GM06990 (cell line): ENCODE measurements at regions not wholly inside any gene's neighbourhood (a gene's known extent, or its start where the extent isn't known, plus 50 kb on each side); places are given as distances from the start of the nearest gene placed in this dataset.
"Not testable (repeated sequence)": the region's sequence is repeated elsewhere in the genome, so short reads cannot be mapped to it uniquely, and the experiment has no call there.

ENCODE experiments used
- DNase-seq: peaks from one replicate; pipeline ENCODE4 v3.0.0-alpha.2; 2011; ENCODE audit not compliant: insufficient read length; ENCODE audit errors: extremely low read depth
- H3K27me3 ChIP-seq: replicated peaks from 2 replicates; pipeline ENCODE4 v1.6.0; 2011; ENCODE audit warnings: low read length; ENCODE audit not compliant: control insufficient read depth, insufficient read depth
- H3K36me3 ChIP-seq: 2 replicates; pipeline ENCODE4 v1.5.1; 2011; ENCODE audit warnings: low read length; ENCODE audit not compliant: control insufficient read depth, insufficient read depth
- H3K4me3 ChIP-seq: replicated peaks from 2 replicates; pipeline ENCODE4 v1.5.1; 2011; ENCODE audit warnings: low read depth, mild to moderate bottlenecking, control low read depth, low read length
- TF ChIP-seq, protein P1 (sequence below): IDR thresholded peaks from 2 replicates; pipeline ENCODE4 v1.5.1; 2011; ENCODE audit warnings: low read length, control low read depth, mild to moderate bottlenecking, inconsistent platforms; ENCODE audit not compliant: insufficient read depth, poor library complexity, severe bottlenecking

DNA sequence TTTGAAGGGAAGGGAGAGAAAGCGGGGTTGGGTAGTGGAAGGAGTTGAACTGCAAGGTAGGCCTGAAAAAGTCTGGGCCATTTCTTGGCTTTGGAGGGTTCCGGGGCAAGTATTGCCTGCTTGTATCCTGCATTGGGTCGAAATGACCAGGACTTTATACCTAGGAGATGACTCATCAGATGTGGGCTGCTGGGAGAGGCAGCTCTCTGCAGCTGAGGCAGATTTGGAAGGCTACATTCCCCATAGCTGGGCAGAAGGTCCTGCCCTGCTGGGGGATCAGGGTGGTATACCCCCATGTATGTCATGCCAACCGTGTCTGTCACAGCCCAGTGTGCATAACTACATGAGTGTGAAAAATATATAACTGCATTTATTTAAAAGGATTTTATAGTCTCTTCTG is 171.8 kb upstream of the SPRED2 start:
- Histone ChIP-seq H3K4me3 (no peak overlapping the region), H3K27me3 (no peaks in the 10 kb centered on the region), H3K36me3 (no peaks in the 10 kb centered on the region)
- DNase-seq, result no peak
- TF ChIP-seq, protein P1, sequence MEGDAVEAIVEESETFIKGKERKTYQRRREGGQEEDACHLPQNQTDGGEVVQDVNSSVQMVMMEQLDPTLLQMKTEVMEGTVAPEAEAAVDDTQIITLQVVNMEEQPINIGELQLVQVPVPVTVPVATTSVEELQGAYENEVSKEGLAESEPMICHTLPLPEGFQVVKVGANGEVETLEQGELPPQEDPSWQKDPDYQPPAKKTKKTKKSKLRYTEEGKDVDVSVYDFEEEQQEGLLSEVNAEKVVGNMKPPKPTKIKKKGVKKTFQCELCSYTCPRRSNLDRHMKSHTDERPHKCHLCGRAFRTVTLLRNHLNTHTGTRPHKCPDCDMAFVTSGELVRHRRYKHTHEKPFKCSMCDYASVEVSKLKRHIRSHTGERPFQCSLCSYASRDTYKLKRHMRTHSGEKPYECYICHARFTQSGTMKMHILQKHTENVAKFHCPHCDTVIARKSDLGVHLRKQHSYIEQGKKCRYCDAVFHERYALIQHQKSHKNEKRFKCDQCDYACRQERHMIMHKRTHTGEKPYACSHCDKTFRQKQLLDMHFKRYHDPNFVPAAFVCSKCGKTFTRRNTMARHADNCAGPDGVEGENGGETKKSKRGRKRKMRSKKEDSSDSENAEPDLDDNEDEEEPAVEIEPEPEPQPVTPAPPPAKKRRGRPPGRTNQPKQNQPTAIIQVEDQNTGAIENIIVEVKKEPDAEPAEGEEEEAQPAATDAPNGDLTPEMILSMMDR, result no peak

DNA sequence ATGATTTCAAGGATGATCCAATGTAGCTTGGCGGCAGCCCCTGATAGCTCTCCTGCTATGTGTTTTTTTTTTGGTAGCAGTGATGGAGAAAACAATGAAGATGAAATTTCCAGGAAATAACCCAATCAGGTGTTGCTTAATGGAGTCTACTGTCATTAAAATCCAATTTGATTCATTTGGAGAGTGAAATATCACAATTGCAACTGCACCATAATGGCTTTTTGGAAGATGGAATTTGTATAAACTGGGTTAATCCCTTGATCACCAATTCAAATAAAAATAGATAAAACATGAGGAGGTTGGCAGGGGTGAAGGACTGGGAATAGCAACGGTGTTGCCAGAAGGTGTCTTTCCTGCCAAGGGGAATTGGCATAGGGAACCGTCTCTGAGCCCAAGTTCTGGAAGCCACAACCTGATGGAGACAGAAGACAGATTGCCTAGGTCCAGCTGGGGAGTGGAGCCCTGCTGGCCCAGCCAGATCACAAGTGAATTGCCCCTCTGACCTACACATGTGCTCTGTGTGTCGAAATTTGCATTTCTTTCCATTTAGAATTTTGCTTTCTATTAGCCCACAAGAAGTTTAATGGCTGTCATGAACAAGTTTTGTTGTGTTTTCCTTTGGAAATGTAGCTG is 170.3 kb upstream of the SPRED2 start:
- H3K36me3 ChIP-seq, result no peaks in the 10 kb centered on the region
- no peaks in the 10 kb centered on the region for H3K27me3 ChIP-seq
- H3K4me3 ChIP-seq, result no peak overlapping the region
- no peak for DNase-seq
- TF ChIP-seq, protein P1, result no peak

DNA sequence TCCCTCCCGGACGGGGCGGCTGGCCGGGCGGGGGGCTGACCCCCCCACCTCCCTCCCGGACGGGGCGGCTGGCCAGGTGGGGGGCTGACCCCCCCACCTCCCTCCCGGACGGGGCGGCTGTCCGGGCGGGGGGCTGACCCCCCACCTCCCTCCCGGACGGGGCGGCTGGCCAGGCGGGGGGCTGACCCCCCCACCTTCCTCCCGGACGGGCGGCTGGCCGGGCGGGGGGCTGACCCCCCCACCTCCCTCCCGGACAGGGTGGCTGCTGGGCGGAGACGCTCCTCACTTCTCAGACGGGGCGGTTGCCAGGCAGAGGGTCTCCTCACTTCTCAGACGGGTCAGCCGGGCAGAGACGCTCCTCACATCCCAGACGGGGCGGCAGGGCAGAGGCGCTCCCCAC is 168.5 kb upstream of the SPRED2 start:
- not testable (repeated sequence) for H3K27me3 ChIP-seq, H3K4me3 ChIP-seq, H3K36me3 ChIP-seq, DNase-seq

DNA sequence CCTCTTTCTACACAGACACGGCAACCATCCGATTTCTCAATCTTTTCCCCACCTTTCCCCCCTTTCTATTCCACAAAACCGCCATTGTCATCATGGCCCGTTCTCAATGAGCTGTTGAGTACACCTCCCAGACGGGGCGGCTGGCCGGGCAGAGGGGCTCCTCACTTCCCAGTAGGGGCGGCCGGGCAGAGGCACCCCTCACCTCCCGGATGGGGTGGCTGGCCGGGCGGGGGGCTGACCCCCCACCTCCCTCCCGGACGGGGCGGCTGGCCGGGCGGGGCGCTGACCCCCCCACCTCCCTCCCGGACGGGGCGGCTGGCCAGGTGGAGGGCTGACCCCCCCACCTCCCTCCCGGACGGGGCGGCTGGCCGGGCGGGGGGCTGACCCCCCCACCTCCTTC is 168.0 kb upstream of the SPRED2 start:
- not testable (repeated sequence) for DNase-seq, H3K4me3 ChIP-seq, H3K27me3 ChIP-seq, H3K36me3 ChIP-seq

DNA sequence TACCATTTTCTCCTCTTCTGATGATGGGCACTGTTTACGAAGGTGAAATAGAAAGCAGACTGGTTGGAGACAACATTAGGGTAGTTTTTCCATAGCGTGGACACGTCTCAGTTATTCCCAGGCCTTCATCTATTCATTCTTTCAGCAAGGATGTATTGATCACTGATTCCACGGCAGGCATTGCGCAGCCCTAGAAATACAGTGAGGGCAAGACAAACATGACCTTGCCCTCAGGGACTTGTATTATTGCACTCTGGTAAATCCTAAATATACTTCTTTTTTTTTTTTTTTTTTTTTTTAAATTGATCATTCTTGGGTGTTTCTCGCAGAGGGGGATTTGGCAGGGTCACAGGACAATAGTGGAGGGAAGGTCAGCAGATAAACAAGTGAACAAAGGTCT is 167.3 kb upstream of the SPRED2 start:
- Histone ChIP-seq H3K27me3 (no peaks in the 10 kb centered on the region), H3K36me3 (no peaks in the 10 kb centered on the region), H3K4me3 (no peak overlapping the region)
- TF ChIP-seq, protein P1, result no peak
- no peak for DNase-seq

DNA sequence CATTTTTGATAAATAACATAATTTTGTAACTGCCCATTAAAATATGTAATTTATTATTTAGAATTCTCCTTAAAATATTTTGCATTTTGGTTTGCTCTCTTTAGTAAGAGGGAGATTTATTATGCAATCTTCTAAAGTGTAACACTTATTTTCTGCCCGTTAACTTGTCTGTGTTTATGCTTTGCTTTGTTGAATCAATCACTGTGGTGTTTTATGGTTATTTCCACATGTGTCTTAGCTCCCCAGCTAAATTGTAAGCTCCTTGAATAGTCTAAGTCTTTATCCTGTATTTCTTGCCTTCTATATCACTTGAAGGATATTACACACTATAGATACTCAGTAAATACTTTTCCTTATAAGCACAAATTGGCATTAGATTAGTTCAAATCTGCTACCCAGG is 166.6 kb upstream of the SPRED2 start:
- no peaks in the 10 kb centered on the region for H3K36me3 ChIP-seq
- TF ChIP-seq, protein P1, result no peak
- no peak for DNase-seq
- no peak overlapping the region for H3K4me3 ChIP-seq
- H3K27me3 ChIP-seq, result no peaks in the 10 kb centered on the region

DNA sequence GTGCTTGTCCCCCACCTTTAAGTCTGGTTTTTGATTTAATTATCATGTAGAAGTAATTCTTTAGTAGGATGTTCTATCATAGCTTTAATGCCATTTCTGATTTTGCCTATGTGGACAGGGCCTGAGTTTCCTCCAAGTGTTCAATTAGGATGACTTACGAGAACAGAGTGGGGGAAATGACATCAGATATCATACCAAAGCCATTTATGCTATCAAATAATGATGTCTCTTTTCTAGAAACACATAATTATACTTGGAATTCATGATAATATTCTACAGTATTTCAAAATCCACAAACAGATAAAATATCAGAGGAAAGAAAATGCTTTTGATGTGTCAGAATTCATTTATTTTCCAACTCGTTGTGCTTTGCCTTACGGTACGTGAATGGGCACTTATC is 165.9 kb upstream of the SPRED2 start:
- DNase-seq, result no peak
- H3K27me3 ChIP-seq, result no peaks in the 10 kb centered on the region
- TF ChIP-seq, protein P1, result no peak
- H3K36me3 ChIP-seq, result no peaks in the 10 kb centered on the region
- H3K4me3 ChIP-seq, result no peak overlapping the region
